Endothelial cell of umbilical vein (primary cell): ENCODE measurements at regions not wholly inside any gene's neighbourhood (a gene's known extent, or its start where the extent isn't known, plus 50 kb on each side); places are given as distances from the start of the nearest gene placed in this dataset.

Experiments used
- BruUV-seq: library from RNA; stranded (reverse); fragments of 400-500 nt; replicated peaks from 2 replicates; lab custom pipeline; 2021; lab: Mats Ljungman, UMichigan
- CTCF ChIA-PET: fragments of 300-600, 350-600 bp; sonication (Branson Sonifier 250); formaldehyde crosslinking; loops from one replicate; lab custom pipeline; 2021; ENCODE audit warnings: antibody characterized with exemption, inconsistent platforms; lab: Charles Lee
- POLR2A ChIA-PET: fragments of 300-600, 350-600 bp; sonication (Branson Sonifier 250); formaldehyde crosslinking; loops from one replicate; lab custom pipeline; 2021; ENCODE audit warnings: antibody characterized with exemption, inconsistent platforms; lab: Charles Lee
- DNase-seq: peaks from one replicate; pipeline ENCODE4 v3.0.0-alpha.2; 2011; ENCODE audit warnings: low read depth, low spot score
- FAIRE-seq: peaks from 2 replicates; lab custom pipeline; 2011; peaks lifted over from hg19 to GRCh38; lab: Jason Lieb, UNC
- H2AFZ ChIP-seq: 2 replicates; pipeline ENCODE4 v1.6.0; 2012; ENCODE audit warnings: low read depth, low read length, control low read depth, inconsistent platforms
- H3K27ac ChIP-seq: 2 replicates; pipeline ENCODE4 v1.5.1; 2011; ENCODE audit warnings: low read depth, mild to moderate bottlenecking, control low read depth, low read length, moderate library complexity; ENCODE audit not compliant: insufficient read depth
- H3K27me3 ChIP-seq, 2 experiments: 2 replicates each; pipeline versions ENCODE4 v1.6.0 to v1.6.1; 2011; ENCODE audit warnings: low read length in 2 of 2, mixed read lengths in 1 of 2; ENCODE audit not compliant: control insufficient read depth in 2 of 2, insufficient read depth in 2 of 2
- H3K36me3 ChIP-seq, 2 experiments: 2 replicates in 1 of 2; 3 replicates in 1 of 2; pipeline ENCODE4 v1.5.1; 2011; ENCODE audit warnings: low read length in 2 of 2, mild to moderate bottlenecking in 1 of 2, moderate library complexity in 1 of 2; ENCODE audit not compliant: control insufficient read depth in 2 of 2, insufficient read depth in 2 of 2; ENCODE audit errors: extremely low read depth in 1 of 2
- H3K4me1 ChIP-seq: 3 replicates; pipeline ENCODE4 v1.5.1; 2011; ENCODE audit warnings: mild to moderate bottlenecking, low read length; ENCODE audit not compliant: control insufficient read depth, insufficient read depth; ENCODE audit errors: extremely low read depth
- H3K4me2 ChIP-seq: 2 replicates; pipeline ENCODE4 v1.6.1; 2011; ENCODE audit warnings: low read length, control low read depth, mixed read lengths; ENCODE audit not compliant: insufficient read depth
- H3K4me3 ChIP-seq, 3 experiments: fragments of 200-600 bp in 1 of 3; sonication (generic), shearing (Covaris generic) in 1 of 3; replicated peaks in 1 of 3; 2 replicates each; pipeline ENCODE4 v1.5.1; 2011 to 2016; ENCODE audit warnings: control low read depth in 3 of 3, low read length in 3 of 3, mild to moderate bottlenecking in 2 of 3, inconsistent platforms in 1 of 3, low read depth in 1 of 3, moderate library complexity in 1 of 3; ENCODE audit not compliant: insufficient read depth in 1 of 3
- H3K79me2 ChIP-seq: 2 replicates; pipeline ENCODE4 v1.6.0; 2012; ENCODE audit warnings: low read length, inconsistent platforms; ENCODE audit not compliant: control insufficient read depth, insufficient read depth
- H3K9ac ChIP-seq: replicated peaks from 2 replicates; pipeline ENCODE3; 2011; ENCODE audit warnings: low read length, control low read depth; ENCODE audit not compliant: insufficient read depth; ENCODE audit errors: extremely low read depth
- H3K9me1 ChIP-seq: replicated peaks from 3 replicates; pipeline ENCODE4 v1.6.0; 2011; ENCODE audit warnings: mild to moderate bottlenecking, low read length; ENCODE audit not compliant: control insufficient read depth, insufficient read depth; ENCODE audit errors: extremely low read depth
- H3K9me3 ChIP-seq: replicated peaks from 2 replicates; pipeline ENCODE4 v1.5.1; 2012; ENCODE audit warnings: low read length, inconsistent platforms; ENCODE audit not compliant: control insufficient read depth, insufficient read depth
- H4K20me1 ChIP-seq: replicated peaks from 2 replicates; pipeline ENCODE3; 2011; ENCODE audit warnings: mild to moderate bottlenecking, low read length; ENCODE audit not compliant: control insufficient read depth, insufficient read depth; ENCODE audit errors: extremely low read depth
- CTCF ChIP-seq, 2 donors: IDR thresholded peaks; 1 replicate in 1 of 2; 2 replicates in 1 of 2; pipeline ENCODE4 v1.5.1; 2011; ENCODE audit warnings: low read length in 2 of 2, mild to moderate bottlenecking in 2 of 2, moderate library complexity in 2 of 2, control low read depth in 1 of 2, inconsistent platforms in 1 of 2, low read depth in 1 of 2; ENCODE audit not compliant: insufficient read depth in 1 of 2; ENCODE audit errors: extremely low read depth in 1 of 2
- EZH2 ChIP-seq: IDR thresholded peaks from 2 replicates; pipeline ENCODE4 v1.6.1; 2012; ENCODE audit warnings: borderline replicate concordance, low read depth, mild to moderate bottlenecking, moderate library complexity, low read length, inconsistent platforms; ENCODE audit not compliant: severe bottlenecking
- FOS ChIP-seq: IDR thresholded peaks from 2 replicates; pipeline ENCODE4 v1.6.1; 2011; ENCODE audit warnings: mild to moderate bottlenecking, low read length, moderate library complexity, borderline replicate concordance; ENCODE audit not compliant: insufficient read depth
- GATA2 ChIP-seq: IDR thresholded peaks from 2 replicates; pipeline ENCODE4 v1.7.0; 2011; ENCODE audit warnings: low read depth, mild to moderate bottlenecking, moderate library complexity, mixed read lengths, low read length; ENCODE audit not compliant: insufficient read length, insufficient read depth
- JUN ChIP-seq: IDR thresholded peaks from 2 replicates; pipeline ENCODE4 v1.6.1; 2011; ENCODE audit warnings: borderline replicate concordance, low read depth; ENCODE audit not compliant: insufficient read length, insufficient read depth
- MAX ChIP-seq: IDR thresholded peaks from 2 replicates; pipeline ENCODE4 v1.6.1; 2011; ENCODE audit not compliant: insufficient read depth, insufficient read length
- MYC ChIP-seq: IDR thresholded peaks from one replicate; pipeline ENCODE4 v1.6.1; 2011; ENCODE audit warnings: mild to moderate bottlenecking, low read depth, low read length
- POLR2A ChIP-seq: IDR thresholded peaks from 2 replicates; pipeline ENCODE4 v1.6.1; 2012; ENCODE audit warnings: low read depth, mild to moderate bottlenecking, control low read depth, low read length
- POLR2AphosphoS5 ChIP-seq: IDR thresholded peaks from 2 replicates; pipeline ENCODE4 v1.6.1; 2012; ENCODE audit warnings: low read depth, mild to moderate bottlenecking, control low read depth, low read length, moderate library complexity; ENCODE audit not compliant: insufficient read depth
- dilution Hi-C: fragments of 300-500 bp; cut with MboI; formaldehyde crosslinking; loops from one replicate; pipeline ENCODE4 v1.15.0; 2019; ENCODE audit warnings: low sequenced_read_pairs; ENCODE audit not compliant: extremely low pct_ligation_motif_present
- intact Hi-C: fragments of 100-400 bp; cut with micrococcal nuclease; formaldehyde crosslinking; loops from one replicate; pipeline ENCODE4 v1.10.0; 2022

GRCh38 chr22:48840112-48840949, 987.3 kb downstream of the BRD1 start:
- Histone ChIP-seq H3K9me1 (no peaks in the 10 kb centered on the region), H3K27ac (no peak overlapping the region), H3K27me3 (no peaks in the 10 kb centered on the region), H3K9me3 (peaks cover 10% of the 10 kb centered on the region), H3K4me2 (no peak overlapping the region), H2AFZ (no peak overlapping the region), H3K4me3 (no peak overlapping the region), H3K36me3 (no peaks in the 10 kb centered on the region), H4K20me1 (no peaks in the 10 kb centered on the region), H3K9ac (no peak overlapping the region), H3K4me1 (no peaks in the 10 kb centered on the region), H3K79me2 (no peaks in the 10 kb centered on the region)
- BruUV-seq, result no TSS peak
- dilution Hi-C loops, result no loop called here
- FAIRE-seq, result no peak
- ChIA-PET POLR2A (no interaction called here), CTCF (no interaction called here)
- intact Hi-C loops, result no loop called here
- no peak for DNase-seq
- TF ChIP-seq CTCF (IDR thresholded peaks at IDR 0.05; ENCODE audit: extremely low read depth in 1 of 2, insufficient read depth in 1 of 2, low read depth in 1 of 2, low read length in 2 of 2) (no peak), MAX (no peak), EZH2 (no peak), JUN (no peak), POLR2AphosphoS5 (no peak), POLR2A (no peak), FOS (no peak), MYC (no peak), GATA2 (no peak)
